ENCODE measurements at regions not wholly inside any gene's neighbourhood (a gene's known extent, or its start where the extent isn't known, plus 50 kb on each side); places are given as distances from the start of the nearest gene placed in this dataset.

GRCh38 chr10:81019029-81019890, 481.6 kb downstream of the SH2D4B start:
- peak; percentile 87 for TF ChIP-seq CTCF (IDR thresholded peaks at IDR 0.05)
- TF ChIP-seq POLR2AphosphoS5 (IDR thresholded peaks at IDR 0.05; ENCODE audit: low read depth, low read length) = no peak
- TF ChIP-seq REST (IDR thresholded peaks at IDR 0.05; ENCODE audit: insufficient read depth in 1 of 2, low read depth in 2 of 2, low read length in 1 of 2) = no peak

All from Panc1 (cell line).